ENCODE measurements at regions not wholly inside any gene's neighbourhood (a gene's known extent, or its start where the extent isn't known, plus 50 kb on each side); places are given as distances from the start of the nearest gene placed in this dataset.

GRCh38 chr5:129821477-129822131, 73.7 kb downstream of the MINAR2 start:
- no peak for DNase-seq

GRCh38 chr5:129830288-129830687, 74.0 kb upstream of the CHSY3 start:
- no peak for DNase-seq

GRCh38 chr5:129836321-129836720, 67.9 kb upstream of the CHSY3 start:
- DNase-seq: no peak

GRCh38 chr5:129844764-129845163, 59.5 kb upstream of the CHSY3 start:
- no peak for DNase-seq

- peak in 13 of 14 donors; percentile 0 to 83 (median 51) for DNase-seq
These were observed 51.4 kb upstream of the CHSY3 start for GRCh38 chr5:129852747-129853352.

- DNase-seq: peak in 2 of 14 donors; percentile 3 to 4
These were observed 50.7 kb upstream of the CHSY3 start for GRCh38 chr5:129853588-129853987.
